Breast epithelium (tissue), 3 donors: ENCODE measurements at regions not wholly inside any gene's neighbourhood (a gene's known extent, or its start where the extent isn't known, plus 50 kb on each side); places are given as distances from the start of the nearest gene placed in this dataset.

ENCODE experiments used
- POLR2A ChIP-seq: fragments of 450-650 bp; IDR thresholded peaks from one replicate; pipeline ENCODE4 v1.6.1; 2016; ENCODE audit warnings: antibody characterized with exemption, mild to moderate bottlenecking, moderate library complexity
- POLR2AphosphoS5 ChIP-seq, 3 donors: sonication (generic); formaldehyde crosslinking; IDR thresholded peaks; one replicate each; pipeline ENCODE4 v1.6.1; 2017; ENCODE audit warnings: antibody characterized with exemption in 3 of 3
- TF ChIP-seq, protein P1 (sequence below), 3 donors: fragments of 450-650 bp; IDR thresholded peaks; one replicate each; pipeline ENCODE4 v1.5.1; 2016 to 2017; ENCODE audit warnings: antibody characterized with exemption in 3 of 3, mild to moderate bottlenecking in 3 of 3, moderate library complexity in 3 of 3

DNA sequence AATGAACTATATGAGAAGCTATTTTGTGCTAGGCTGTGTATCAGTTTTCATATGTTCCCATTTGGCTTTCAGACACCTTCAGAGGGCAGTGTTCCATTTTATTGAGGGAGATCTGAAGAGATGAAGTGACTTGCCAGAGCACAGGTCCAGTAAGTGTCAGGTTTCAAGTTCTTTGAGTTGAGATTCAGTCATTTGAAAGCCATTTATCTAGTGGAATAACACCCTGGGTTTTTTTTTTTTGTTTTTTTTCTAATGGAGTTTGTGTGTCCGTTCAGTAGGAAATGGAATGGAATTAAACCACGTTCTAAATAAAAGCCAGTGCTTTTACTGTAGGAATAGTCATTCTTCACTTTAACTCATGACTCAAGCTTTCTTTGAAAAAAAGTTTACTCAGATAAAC, 652.9 kb upstream of the USP24 start:
- TF ChIP-seq POLR2A (no peak), POLR2AphosphoS5 (IDR thresholded peaks at IDR 0.05) (no peak)
- TF ChIP-seq, protein P1, sequence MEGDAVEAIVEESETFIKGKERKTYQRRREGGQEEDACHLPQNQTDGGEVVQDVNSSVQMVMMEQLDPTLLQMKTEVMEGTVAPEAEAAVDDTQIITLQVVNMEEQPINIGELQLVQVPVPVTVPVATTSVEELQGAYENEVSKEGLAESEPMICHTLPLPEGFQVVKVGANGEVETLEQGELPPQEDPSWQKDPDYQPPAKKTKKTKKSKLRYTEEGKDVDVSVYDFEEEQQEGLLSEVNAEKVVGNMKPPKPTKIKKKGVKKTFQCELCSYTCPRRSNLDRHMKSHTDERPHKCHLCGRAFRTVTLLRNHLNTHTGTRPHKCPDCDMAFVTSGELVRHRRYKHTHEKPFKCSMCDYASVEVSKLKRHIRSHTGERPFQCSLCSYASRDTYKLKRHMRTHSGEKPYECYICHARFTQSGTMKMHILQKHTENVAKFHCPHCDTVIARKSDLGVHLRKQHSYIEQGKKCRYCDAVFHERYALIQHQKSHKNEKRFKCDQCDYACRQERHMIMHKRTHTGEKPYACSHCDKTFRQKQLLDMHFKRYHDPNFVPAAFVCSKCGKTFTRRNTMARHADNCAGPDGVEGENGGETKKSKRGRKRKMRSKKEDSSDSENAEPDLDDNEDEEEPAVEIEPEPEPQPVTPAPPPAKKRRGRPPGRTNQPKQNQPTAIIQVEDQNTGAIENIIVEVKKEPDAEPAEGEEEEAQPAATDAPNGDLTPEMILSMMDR (IDR thresholded peaks at IDR 0.05): no peak
